K562 (cell line): ENCODE measurements at regions not wholly inside any gene's neighbourhood (a gene's known extent, or its start where the extent isn't known, plus 50 kb on each side); places are given as distances from the start of the nearest gene placed in this dataset.

Experiments
- ATAC-seq: fragments of 200-7000 bp; cut with Tn5 transposase; 3 replicates; pipeline ENCODE4 v1.9.1; 2020; ENCODE audit warnings: moderate library complexity
- BruUV-seq: library from RNA; stranded (reverse); fragments of 400-500 nt; replicated peaks from 2 replicates; lab custom pipeline; 2021; lab: Mats Ljungman, UMichigan
- CTCF ChIA-PET: fragments of 300-600 bp; formaldehyde crosslinking; extraction: SDS; loops from one replicate; lab custom pipeline; 2021; ENCODE audit warnings: low intra/inter-chr PET ratio; lab: Yijun Ruan, JAX
- POLR2A ChIA-PET: fragments of 300-600, 350-650 bp; sonication (Branson Sonifier 250); formaldehyde crosslinking; extraction: SDS; loops from one replicate; lab custom pipeline; 2021; ENCODE audit warnings: antibody characterized with exemption, inconsistent platforms; lab: Yijun Ruan, JAX
- DNase-seq, 4 experiments: peaks; one replicate each; pipeline versions ENCODE4 v3.0.0 to v3.0.0-alpha.2; 2011 to 2018; ENCODE audit warnings: low spot score in 3 of 4, mixed read lengths in 3 of 4; ENCODE audit errors: extremely low read depth in 1 of 4
- FAIRE-seq: peaks from 2 replicates; lab custom pipeline; 2011; peaks lifted over from hg19 to GRCh38; lab: Jason Lieb, UNC
- H2AFZ ChIP-seq: 2 replicates; pipeline ENCODE4 v1.6.0; 2011; ENCODE audit warnings: low read depth, low read length, control low read depth, inconsistent platforms
- H3K27ac ChIP-seq: fragments of 200-600 bp; 3 replicates; pipeline ENCODE4 v1.8.0; 2011; ENCODE audit warnings: low read depth, mild to moderate bottlenecking, control low read depth, inconsistent platforms, low read length, moderate library complexity, mixed read lengths; ENCODE audit errors: extremely low read depth
- H3K27me3 ChIP-seq, 2 experiments: fragments of 300-600 bp in 1 of 2; 2 replicates in 1 of 2; 3 replicates in 1 of 2; pipeline versions ENCODE4 v1.6.0 to v1.8.0; 2011; ENCODE audit warnings: inconsistent platforms in 2 of 2, low read length in 2 of 2, mild to moderate bottlenecking in 1 of 2, mixed read lengths in 1 of 2, moderate library complexity in 1 of 2; ENCODE audit not compliant: control insufficient read depth in 2 of 2, insufficient read depth in 2 of 2
- H3K36me3 ChIP-seq: fragments of 300-600 bp; 3 replicates; pipeline ENCODE4 v1.8.0; 2011; ENCODE audit warnings: mild to moderate bottlenecking, low read length, inconsistent platforms; ENCODE audit not compliant: control insufficient read depth, insufficient read depth
- H3K4me1 ChIP-seq, 2 experiments: fragments of 200-600 bp in 1 of 2; replicated peaks in 1 of 2; 2 replicates in 1 of 2; 3 replicates in 1 of 2; pipeline versions ENCODE4 v1.5.1 to v1.8.0; 2011; ENCODE audit warnings: inconsistent platforms in 2 of 2, low read length in 2 of 2, mild to moderate bottlenecking in 1 of 2, mixed read lengths in 1 of 2, moderate library complexity in 1 of 2; ENCODE audit not compliant: control insufficient read depth in 2 of 2, insufficient read depth in 2 of 2
- H3K4me2 ChIP-seq: 2 replicates; pipeline ENCODE4 v1.6.1; 2011; ENCODE audit warnings: low read length, control low read depth, inconsistent platforms, mixed read lengths; ENCODE audit not compliant: insufficient read depth
- H3K4me3 ChIP-seq: fragments of 200-600 bp; sonication (generic), shearing (Covaris generic); 2 replicates; pipeline ENCODE4 v1.5.1; 2016; ENCODE audit warnings: control low read depth, inconsistent platforms
- H3K79me2 ChIP-seq: fragments of 200-600 bp; 3 replicates; pipeline ENCODE4 v1.8.0; 2011; ENCODE audit warnings: low read length, inconsistent platforms; ENCODE audit not compliant: control insufficient read depth, insufficient read depth
- H3K9ac ChIP-seq, 2 experiments: 2 replicates each; pipeline versions ENCODE4 v1.6.0 to v1.6.1; 2011; ENCODE audit warnings: low read depth in 2 of 2, low read length in 2 of 2, control low read depth in 1 of 2, inconsistent platforms in 1 of 2, mild to moderate bottlenecking in 1 of 2, mixed read lengths in 1 of 2; ENCODE audit not compliant: insufficient read depth in 1 of 2
- H3K9me1 ChIP-seq: one replicate; pipeline ENCODE4 v1.6.0; 2011; ENCODE audit warnings: inconsistent platforms, mild to moderate bottlenecking, low read length, moderate library complexity; ENCODE audit not compliant: control insufficient read depth, insufficient read depth
- H3K9me3 ChIP-seq: replicated peaks from 2 replicates; pipeline ENCODE4 v1.5.1; 2011; ENCODE audit warnings: low read depth, low read length, inconsistent platforms; ENCODE audit not compliant: control insufficient read depth, insufficient read depth
- H4K20me1 ChIP-seq: replicated peaks from 2 replicates; pipeline ENCODE4 v1.6.1; 2011; ENCODE audit warnings: low read length, inconsistent platforms, mixed read lengths; ENCODE audit not compliant: control insufficient read depth, insufficient read depth
- CBX5 ChIP-seq: IDR thresholded peaks from 2 replicates; pipeline ENCODE4 v1.6.1; 2014; ENCODE audit warnings: low read depth, borderline replicate concordance
- DNMT1 ChIP-seq: fragments of 450-650 bp; IDR thresholded peaks from 2 replicates; pipeline ENCODE4 v1.6.1; 2016; ENCODE audit warnings: antibody characterized with exemption, mild to moderate bottlenecking
- ETV1 ChIP-seq: fragments of 450-650 bp; conservative IDR thresholded peaks from 2 replicates; pipeline ENCODE4 v1.6.1; 2016; ENCODE audit warnings: missing genetic modification characterization, control low read depth, low read depth, missing compliant biosample characterization
- MTA2 ChIP-seq: fragments of 450-650 bp; IDR thresholded peaks from 2 replicates; pipeline ENCODE4 v1.6.1; 2016; ENCODE audit warnings: low read depth
- NFIX ChIP-seq: fragments of 250-450 bp; sonication (Bioruptor Pico); IDR thresholded peaks from 2 replicates; pipeline ENCODE4 v1.4.0; 2020; ENCODE audit warnings: low read depth, mild to moderate bottlenecking, moderate library complexity
- RAD21 ChIP-seq, 2 experiments: fragments of 250-450 bp in 1 of 2; fragments of 450-650 bp in 1 of 2; sonication (Bioruptor Pico) in 1 of 2; formaldehyde crosslinking in 1 of 2; IDR thresholded peaks in 1 of 2; conservative IDR thresholded peaks in 1 of 2; 2 replicates each; pipeline versions ENCODE4 v1.4.0 to v1.8.0; 2020 to 2022; ENCODE audit warnings: mild to moderate bottlenecking in 2 of 2, moderate library complexity in 1 of 2
- RFX1 ChIP-seq: fragments of 450-650 bp; IDR thresholded peaks from 2 replicates; pipeline ENCODE4 v1.6.1; 2016; ENCODE audit warnings: mild to moderate bottlenecking, moderate library complexity
- SIRT6 ChIP-seq: IDR thresholded peaks from one replicate; pipeline ENCODE4 v1.6.1; 2012; ENCODE audit warnings: low read depth, mild to moderate bottlenecking, control low read depth, inconsistent platforms, low read length, moderate library complexity
- ZBED1 ChIP-seq: IDR thresholded peaks from 2 replicates; pipeline ENCODE4 v1.6.1; 2014
- ZNF134 ChIP-seq: fragments of 250-450 bp; sonication (Bioruptor Pico); conservative IDR thresholded peaks from 2 replicates; pipeline ENCODE4 v1.4.0; 2020
- ZNF140 ChIP-seq: fragments of 250-450 bp; sonication (Bioruptor Pico); IDR thresholded peaks from 2 replicates; pipeline ENCODE4 v1.8.0; 2021; ENCODE audit warnings: moderate library complexity, mild to moderate bottlenecking, inconsistent platforms
- ZNF583 ChIP-seq: fragments of 250-450 bp; sonication (Bioruptor Pico); IDR thresholded peaks from 2 replicates; pipeline ENCODE4 v1.4.0; 2020
- ZNF764 ChIP-seq: fragments of 250-450 bp; sonication (Bioruptor Pico); IDR thresholded peaks from 2 replicates; pipeline ENCODE4 v1.4.0; 2020; ENCODE audit warnings: low read depth, mild to moderate bottlenecking, moderate library complexity
- WGBS: fragments of 100-300 bp; shearing (Covaris generic); methylation state at CpG from one replicate; pipeline ENCODE4 v1.1.6; 2016; ENCODE audit warnings: low coverage, mixed read lengths; ENCODE audit not compliant: insufficient coverage; ENCODE audit errors: missing lambda C conversion rate; 5-methylcytosine and 5-hydroxymethylcytosine counted together
- in situ Hi-C: fragments of 300-500 bp; cut with MboI; formaldehyde crosslinking; loops from 4 replicates; pipeline ENCODE4 v1.15.0; 2018; ENCODE audit warnings: inconsistent platforms, mixed read lengths
- intact Hi-C: fragments of 100-400 bp; cut with micrococcal nuclease; formaldehyde crosslinking; loops from 2 replicates; pipeline ENCODE4 v1.14.2; 2022

- H3K79me2 ChIP-seq: no peaks in the 10 kb centered on the region
- ChIA-PET CTCF (no interaction called here), POLR2A (interaction anchor here (0.7 kb wide), 1 partner anchor 270 kb away, joined by 3 read pairs; no protein-coding TSS in a partner anchor)
- in situ Hi-C loops: no loop called here
- intact Hi-C loops: no loop called here
- no peak for FAIRE-seq
- H4K20me1 ChIP-seq: no peaks in the 10 kb centered on the region; the same call in 1 of the 2 replicates
- WGBS: 1% methylated on average over 7 of the region's 7 CpGs
- no peak for DNase-seq
- no peaks in the 10 kb centered on the region for H3K4me1 ChIP-seq
- no peaks in the 10 kb centered on the region for H3K9me3 ChIP-seq
- no peaks in the 10 kb centered on the region; a peak in 1 of 5 replicates for H3K27me3 ChIP-seq
- no peak overlapping the region for H3K9ac ChIP-seq
- no peak overlapping the region for H3K4me2 ChIP-seq
- H3K9me1 ChIP-seq: no peaks in the 10 kb centered on the region
- no peaks in the 10 kb centered on the region for H3K36me3 ChIP-seq
- no peak overlapping the region for H3K4me3 ChIP-seq
- no peak overlapping the region for H2AFZ ChIP-seq
- ATAC-seq: no peak
- BruUV-seq: no TSS peak
- H3K27ac ChIP-seq: no peak overlapping the region
- TF ChIP-seq ZBED1 (no peak), RFX1 (no peak), MTA2 (no peak), SIRT6 (no peak), RAD21 (CRISPR knock-in tag; conservative IDR thresholded peaks at IDR 0.05 in 1 of 2, IDR thresholded peaks at IDR 0.05 in 1 of 2) (no peak), ZNF583 (CRISPR knock-in tag) (no peak), ZNF134 (CRISPR knock-in tag) (no peak), ETV1 (tag) (no peak), DNMT1 (no peak), CBX5 (no peak), NFIX (CRISPR knock-in tag) (no peak), ZNF140 (CRISPR knock-in tag) (no peak), ZNF764 (CRISPR knock-in tag) (no peak)
- TF ChIP-seq, all 486 proteins: peak for 0
Measured at GRCh38 chr15:62624547-62625378, 417.8 kb upstream of the TPM1 start.
